MM.1S (cell line): ENCODE measurements at regions not wholly inside any gene's neighbourhood (a gene's known extent, or its start where the extent isn't known, plus 50 kb on each side); places are given as distances from the start of the nearest gene placed in this dataset.
A peak's percentile ranks its signal among the peaks of the same experiment; 100 is the strongest.

ENCODE experiments used
- DNase-seq: peaks from one replicate; pipeline ENCODE4 v3.0.0-alpha.2; 2015
- H2AFZ ChIP-seq: fragments of 300-600 bp; sonication (generic); 2 replicates; pipeline ENCODE4 v1.6.0; 2016; ENCODE audit warnings: antibody characterized with exemption, low read length
- H3F3A ChIP-seq: fragments of 300-600 bp; sonication (generic); 2 replicates; pipeline ENCODE4 v1.6.1; 2016; ENCODE audit warnings: mild to moderate bottlenecking, antibody characterized with exemption, low read length, moderate library complexity, mixed read lengths; ENCODE audit not compliant: insufficient read depth
- H3K27ac ChIP-seq: fragments of 300-600 bp; sonication (generic); 2 replicates; pipeline ENCODE4 v1.5.1; 2016; ENCODE audit warnings: mild to moderate bottlenecking, low read length
- H3K27me3 ChIP-seq: fragments of 300-600 bp; sonication (generic); replicated peaks from 2 replicates; pipeline ENCODE4 v1.6.0; 2016; ENCODE audit warnings: low read length; ENCODE audit not compliant: insufficient read depth
- H3K36me3 ChIP-seq: fragments of 300-600 bp; sonication (generic); replicated peaks from 2 replicates; pipeline ENCODE4 v1.6.1; 2016; ENCODE audit warnings: mild to moderate bottlenecking, low read length, mixed read lengths; ENCODE audit not compliant: insufficient read depth
- H3K4me1 ChIP-seq: fragments of 300-600 bp; sonication (generic); 2 replicates; pipeline ENCODE4 v1.6.1; 2016; ENCODE audit warnings: low read length, mixed read lengths
- H3K4me2 ChIP-seq: fragments of 300-600 bp; sonication (generic); 2 replicates; pipeline ENCODE4 v1.6.0; 2016; ENCODE audit warnings: low read depth, low read length
- H3K4me3 ChIP-seq: fragments of 300-600 bp; sonication (generic); 2 replicates; pipeline ENCODE4 v1.5.1; 2016; ENCODE audit warnings: low read length, mixed read lengths
- H3K79me2 ChIP-seq: fragments of 300-600 bp; sonication (generic); 2 replicates; pipeline ENCODE4 v1.6.1; 2016; ENCODE audit warnings: mixed run types, low read length, mixed read lengths
- H3K9ac ChIP-seq: fragments of 300-600 bp; sonication (generic); 2 replicates; pipeline ENCODE4 v1.6.1; 2016; ENCODE audit warnings: low read length, mixed read lengths
- H3K9me2 ChIP-seq: fragments of 300-600 bp; sonication (generic); replicated peaks from 2 replicates; pipeline ENCODE4 v1.6.1; 2016; ENCODE audit warnings: mild to moderate bottlenecking, low read length, mixed read lengths; ENCODE audit not compliant: insufficient read depth
- H3K9me3 ChIP-seq: fragments of 300-600 bp; sonication (generic); replicated peaks from 2 replicates; pipeline ENCODE4 v1.6.1; 2016; ENCODE audit warnings: mild to moderate bottlenecking, low read length, mixed read lengths; ENCODE audit not compliant: insufficient read depth
- H4K20me1 ChIP-seq: fragments of 300-600 bp; sonication (generic); 2 replicates; pipeline ENCODE4 v1.6.1; 2016; ENCODE audit warnings: mild to moderate bottlenecking, low read length, moderate library complexity, mixed read lengths; ENCODE audit not compliant: insufficient read depth
- CTCF ChIP-seq: fragments of 300-600 bp; sonication (generic); IDR thresholded peaks from 2 replicates; pipeline ENCODE4 v1.5.1; 2016; ENCODE audit warnings: antibody characterized with exemption, low read length, mixed read lengths
- EZH2 ChIP-seq: fragments of 300-600 bp; sonication (generic); optimal IDR thresholded peaks from 2 replicates; pipeline ENCODE3; 2017; ENCODE audit warnings: low read depth, mild to moderate bottlenecking, antibody characterized with exemption, low read length, mixed read lengths

- Histone ChIP-seq H3F3A (no peaks in the 10 kb centered on the region), H3K9me2 (no peaks in the 10 kb centered on the region), H3K4me2 (no peak overlapping the region), H3K4me1 (no peaks in the 10 kb centered on the region), H3K9ac (no peak overlapping the region), H3K36me3 (no peaks in the 10 kb centered on the region), H3K27me3 (no peaks in the 10 kb centered on the region), H3K27ac (no peak overlapping the region), H2AFZ (no peak overlapping the region), H4K20me1 (no peaks in the 10 kb centered on the region), H3K79me2 (no peaks in the 10 kb centered on the region), H3K4me3 (no peak overlapping the region), H3K9me3 (no peaks in the 10 kb centered on the region)
- no peak for DNase-seq
- TF ChIP-seq CTCF: no peak; the same call in 1 of the 2 replicates
- TF ChIP-seq EZH2: no peak
Observed at GRCh38 chr2:42931818-42932195, 139.4 kb upstream of the HAAO start.

- DNase-seq: no peak
- Histone ChIP-seq H3K27ac (no peak overlapping the region), H3K4me2 (no peak overlapping the region)
Observed at GRCh38 chr2:42931146-42931817, 138.9 kb upstream of the HAAO start.

DNA sequence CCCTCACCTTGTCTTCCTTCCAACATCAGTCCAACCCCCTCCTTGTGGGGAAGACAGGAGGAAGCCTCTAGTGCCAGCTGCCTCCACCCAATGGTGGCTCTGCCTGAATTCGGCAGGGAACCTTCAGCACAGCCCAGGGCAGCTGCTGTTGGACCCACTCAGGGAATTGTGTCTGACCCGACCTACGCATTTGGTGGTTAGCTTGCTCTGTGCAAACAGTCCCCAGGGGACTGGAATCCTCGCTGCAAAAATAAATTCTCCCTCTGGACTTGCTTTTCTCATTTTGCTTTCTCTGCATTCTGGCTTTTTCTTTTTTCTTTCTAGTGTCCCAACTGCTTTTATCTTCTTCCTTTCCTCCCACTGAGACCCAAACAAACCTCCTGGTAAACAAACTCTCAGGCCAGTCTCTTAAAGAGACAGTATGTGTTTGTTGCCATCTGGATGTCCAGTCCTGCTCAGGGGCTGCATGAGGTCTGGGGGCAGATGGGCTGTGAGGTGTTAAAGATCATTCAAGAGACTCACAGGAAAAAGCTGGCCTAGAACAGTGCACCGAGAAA, 137.7 kb upstream of the HAAO start:
- Histone ChIP-seq H2AFZ (no peak overlapping the region), H3K4me3 (no peak overlapping the region)

More at GRCh38 chr2:42931146-42931817, 138.9 kb upstream of the HAAO start:
- TF ChIP-seq CTCF (peak; percentile 8), EZH2 (no peak)
- H3K9me2 ChIP-seq: no peaks in the 10 kb centered on the region
- no peaks in the 10 kb centered on the region for H4K20me1 ChIP-seq
- no peak overlapping the region for H2AFZ ChIP-seq
- no peak overlapping the region for H3K4me3 ChIP-seq
- no peaks in the 10 kb centered on the region for H3K36me3 ChIP-seq
- no peaks in the 10 kb centered on the region for H3F3A ChIP-seq
- H3K4me1 ChIP-seq: no peaks in the 10 kb centered on the region
- H3K9me3 ChIP-seq: no peaks in the 10 kb centered on the region
- no peaks in the 10 kb centered on the region for H3K27me3 ChIP-seq
- H3K79me2 ChIP-seq: no peaks in the 10 kb centered on the region
- no peak overlapping the region for H3K9ac ChIP-seq

More for the DNA sequence above, 137.7 kb upstream of the HAAO start:
- Histone ChIP-seq H4K20me1 (no peaks in the 10 kb centered on the region), H3K9me2 (no peaks in the 10 kb centered on the region), H3K4me1 (no peaks in the 10 kb centered on the region), H3K4me2 (no peak overlapping the region), H3K36me3 (no peaks in the 10 kb centered on the region), H3K79me2 (no peaks in the 10 kb centered on the region), H3K27ac (no peak overlapping the region), H3K9me3 (no peaks in the 10 kb centered on the region), H3F3A (no peaks in the 10 kb centered on the region), H3K27me3 (no peaks in the 10 kb centered on the region), H3K9ac (no peak overlapping the region)
- no peak for DNase-seq
- TF ChIP-seq EZH2: no peak
- no peak for TF ChIP-seq CTCF
